Muscle layer of colon (tissue), 2 donors: ENCODE measurements at regions not wholly inside any gene's neighbourhood (a gene's known extent, or its start where the extent isn't known, plus 50 kb on each side); places are given as distances from the start of the nearest gene placed in this dataset.

ENCODE experiments used
- H3K27ac ChIP-seq: one replicate; pipeline ENCODE4 v1.7.0; 2013; ENCODE audit warnings: low read depth, mild to moderate bottlenecking, low read length, moderate library complexity
- H3K27me3 ChIP-seq, 2 donors: one replicate each; pipeline ENCODE4 v1.7.0; 2013; ENCODE audit warnings: low read length in 2 of 2, mild to moderate bottlenecking in 2 of 2; ENCODE audit not compliant: insufficient read depth in 2 of 2, control insufficient read depth in 1 of 2
- H3K36me3 ChIP-seq: one replicate; pipeline ENCODE4 v1.7.0; 2013; ENCODE audit warnings: mild to moderate bottlenecking, low read length; ENCODE audit not compliant: insufficient read depth
- H3K4me1 ChIP-seq: one replicate; pipeline ENCODE4 v1.7.0; 2013; ENCODE audit warnings: mild to moderate bottlenecking, low read length; ENCODE audit not compliant: insufficient read depth
- H3K4me3 ChIP-seq, 2 donors: one replicate each; pipeline ENCODE4 v1.7.0; 2013; ENCODE audit warnings: low read length in 2 of 2, low read depth in 1 of 2, mild to moderate bottlenecking in 1 of 2, moderate library complexity in 1 of 2
- H3K9ac ChIP-seq: one replicate; pipeline ENCODE4 v1.7.0; 2013; ENCODE audit warnings: low read length
- H3K9me3 ChIP-seq: one replicate; pipeline ENCODE4 v1.7.0; 2013; ENCODE audit warnings: mild to moderate bottlenecking, low read length
- donor health status: abdominal sarcoma.
- donor health status: Adenocarcinoma of cecum.

DNA sequence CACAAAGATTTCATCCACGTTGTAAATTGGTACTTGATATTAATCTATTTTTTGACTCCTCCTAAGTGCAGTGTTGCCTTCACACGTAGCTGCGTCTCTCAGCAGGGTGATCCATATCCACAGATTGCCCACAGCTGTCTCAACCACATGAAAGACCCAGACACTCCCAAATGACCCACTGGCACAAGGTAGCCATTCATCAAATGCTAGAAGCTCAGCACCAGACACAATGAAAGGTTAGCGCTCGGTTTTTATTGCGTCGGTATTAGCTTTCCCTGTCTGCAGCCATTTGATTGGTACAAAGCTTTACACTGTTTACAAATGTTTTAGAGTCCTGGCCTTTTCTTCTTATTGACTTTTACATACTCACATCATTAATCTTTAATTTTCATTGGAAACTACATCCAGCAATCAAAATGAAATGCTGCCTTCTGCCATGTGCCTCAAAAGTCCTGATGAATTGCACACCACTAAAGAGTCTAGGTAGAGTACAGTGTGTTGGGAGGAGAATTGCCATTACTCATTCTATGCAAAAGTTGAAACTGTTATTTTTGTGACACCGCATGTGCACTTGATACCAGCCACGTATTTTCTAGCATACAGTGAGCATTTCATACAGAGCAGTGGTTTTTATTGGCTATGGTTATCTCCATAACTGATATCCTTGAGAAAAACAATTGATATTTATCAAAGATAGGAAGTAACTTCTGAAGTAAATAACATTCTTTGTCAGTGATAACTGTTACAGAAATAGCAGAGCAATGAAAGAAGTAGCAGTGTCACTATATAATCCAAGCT is 127.3 kb upstream of the NUDT7 start:
- H3K36me3 ChIP-seq = no peaks in the 10 kb centered on the region
- H3K4me3 ChIP-seq = no peak overlapping the region
- no peaks in the 10 kb centered on the region for H3K27me3 ChIP-seq
- no peak overlapping the region for H3K27ac ChIP-seq
- no peak overlapping the region for H3K9ac ChIP-seq
- H3K9me3 ChIP-seq = no peaks in the 10 kb centered on the region
- H3K4me1 ChIP-seq = no peaks in the 10 kb centered on the region

DNA sequence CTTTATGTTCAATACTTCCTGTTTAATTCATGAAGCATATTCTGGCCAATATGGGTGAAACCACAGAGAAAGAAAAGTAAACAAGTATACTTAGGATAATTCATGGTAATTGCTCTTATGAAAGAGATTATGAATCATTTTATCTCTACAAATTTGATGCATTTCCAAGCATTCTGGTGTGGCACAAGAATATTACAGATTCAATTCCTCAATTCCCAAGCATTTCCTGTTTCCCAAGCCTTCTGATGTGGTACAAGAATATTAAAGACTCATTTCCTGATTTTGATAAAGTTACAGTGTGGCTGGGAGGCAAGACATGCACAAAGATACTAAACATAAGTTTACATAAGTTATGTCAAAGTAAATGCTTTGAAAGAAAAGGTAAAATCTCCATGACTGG is 126.1 kb upstream of the NUDT7 start:
- Histone ChIP-seq H3K9ac (no peak overlapping the region), H3K4me3 (no peak overlapping the region), H3K4me1 (no peaks in the 10 kb centered on the region), H3K36me3 (no peaks in the 10 kb centered on the region), H3K9me3 (no peaks in the 10 kb centered on the region), H3K27ac (no peak overlapping the region), H3K27me3 (no peaks in the 10 kb centered on the region)

DNA sequence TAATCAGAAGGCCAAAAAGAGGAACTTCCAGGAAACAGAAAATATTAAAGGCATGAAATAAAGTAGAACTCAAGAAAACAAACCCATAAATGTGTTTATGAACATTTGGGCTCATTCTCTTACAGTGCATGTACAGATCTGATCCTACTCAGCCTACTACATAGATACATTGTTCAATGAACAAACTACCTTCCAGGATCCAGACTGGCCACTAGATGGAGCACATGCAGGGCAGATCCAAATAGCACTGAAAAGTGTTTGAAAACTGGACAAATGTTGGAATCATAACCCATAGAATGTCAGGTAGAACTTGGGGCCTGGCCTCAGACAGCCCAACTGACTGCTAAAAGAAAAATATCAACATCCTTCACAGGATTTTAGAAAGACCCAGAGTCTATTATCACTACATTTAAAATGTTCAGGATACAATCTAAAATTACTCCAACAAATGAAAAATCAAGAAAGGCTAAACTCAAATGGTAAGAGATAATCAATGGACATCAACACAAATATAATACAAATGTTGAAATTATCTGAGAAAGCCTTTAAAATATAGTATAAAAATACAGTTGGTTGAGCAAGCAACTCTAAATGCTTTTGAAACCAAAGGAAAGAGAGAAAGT is 122.4 kb upstream of the NUDT7 start:
- no peak overlapping the region for H3K27ac ChIP-seq

DNA sequence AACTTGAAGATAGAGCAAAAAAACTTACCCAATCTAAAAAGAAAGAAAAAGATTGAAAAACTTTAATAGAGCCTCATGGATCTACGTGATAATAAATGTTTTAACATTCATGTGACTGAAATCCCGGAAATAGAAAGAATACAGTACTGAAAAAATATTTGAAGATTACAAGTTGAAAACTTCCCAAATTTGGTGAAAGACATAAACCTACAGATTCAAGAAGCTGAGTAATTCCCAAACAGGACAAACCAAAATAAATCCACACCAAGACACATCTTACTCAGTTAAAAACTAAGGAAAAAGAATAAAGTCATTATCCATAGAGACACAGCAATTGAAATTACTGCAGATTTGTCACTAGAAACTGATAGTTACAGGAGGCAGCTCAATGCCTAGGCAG is 121.8 kb upstream of the NUDT7 start:
- Histone ChIP-seq H3K4me3 (no peak overlapping the region), H3K36me3 (no peaks in the 10 kb centered on the region), H3K9me3 (no peaks in the 10 kb centered on the region), H3K27me3 (no peaks in the 10 kb centered on the region), H3K4me1 (no peaks in the 10 kb centered on the region), H3K9ac (no peak overlapping the region), H3K27ac (no peak overlapping the region)

More for the DNA sequence above, 122.4 kb upstream of the NUDT7 start:
- no peaks in the 10 kb centered on the region for H3K27me3 ChIP-seq
- H3K9ac ChIP-seq = no peak overlapping the region
- no peaks in the 10 kb centered on the region for H3K9me3 ChIP-seq
- H3K4me1 ChIP-seq = no peaks in the 10 kb centered on the region
- no peak overlapping the region for H3K4me3 ChIP-seq
- H3K36me3 ChIP-seq = no peaks in the 10 kb centered on the region

DNA sequence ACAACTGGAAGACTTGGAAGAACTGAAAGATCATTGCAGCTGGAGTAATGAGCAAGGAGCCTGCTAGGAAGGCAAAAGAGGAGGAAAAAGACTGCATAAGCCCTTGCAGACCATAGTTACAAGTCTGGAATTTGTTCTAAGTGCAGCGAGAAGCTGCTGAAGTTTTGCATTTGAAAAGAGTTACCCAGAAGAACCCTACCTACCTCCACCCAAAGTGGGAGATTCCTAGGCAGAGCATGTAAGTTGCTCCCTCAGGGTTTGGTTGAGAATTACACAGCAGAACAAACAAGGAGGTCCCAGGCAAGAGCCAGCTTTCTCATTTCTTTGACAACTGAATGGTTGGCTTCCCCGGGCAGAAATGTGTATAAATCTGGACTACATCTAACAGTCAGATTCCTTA is 118.7 kb upstream of the NUDT7 start:
- Histone ChIP-seq H3K27ac (no peak overlapping the region), H3K4me3 (no peak overlapping the region), H3K36me3 (no peaks in the 10 kb centered on the region), H3K4me1 (no peaks in the 10 kb centered on the region), H3K9me3 (no peaks in the 10 kb centered on the region), H3K9ac (no peak overlapping the region), H3K27me3 (no peaks in the 10 kb centered on the region)

DNA sequence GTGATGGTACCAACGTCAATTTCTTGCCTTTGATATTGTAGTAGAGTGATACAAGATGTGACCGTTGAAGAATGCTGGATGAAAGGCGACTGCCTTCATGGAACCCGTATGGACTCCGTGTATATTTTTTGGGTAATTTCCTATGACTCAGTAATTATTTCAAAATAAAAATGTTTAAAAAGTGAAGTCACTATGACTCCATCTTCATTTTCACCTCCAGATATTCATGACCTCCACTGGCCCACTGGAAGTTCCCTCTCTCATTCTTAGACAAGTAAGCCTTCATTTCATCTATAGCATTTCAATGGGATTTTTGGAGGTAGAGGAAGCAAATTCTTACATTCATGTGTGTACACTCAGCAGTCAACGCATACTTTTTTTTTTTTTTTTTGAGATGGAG is 111.8 kb upstream of the NUDT7 start:
- H3K9ac ChIP-seq = no peak overlapping the region
- no peaks in the 10 kb centered on the region for H3K9me3 ChIP-seq
- H3K4me1 ChIP-seq = no peaks in the 10 kb centered on the region
- no peak overlapping the region for H3K27ac ChIP-seq
- no peaks in the 10 kb centered on the region for H3K36me3 ChIP-seq
- H3K4me3 ChIP-seq = no peak overlapping the region
- no peaks in the 10 kb centered on the region for H3K27me3 ChIP-seq

DNA sequence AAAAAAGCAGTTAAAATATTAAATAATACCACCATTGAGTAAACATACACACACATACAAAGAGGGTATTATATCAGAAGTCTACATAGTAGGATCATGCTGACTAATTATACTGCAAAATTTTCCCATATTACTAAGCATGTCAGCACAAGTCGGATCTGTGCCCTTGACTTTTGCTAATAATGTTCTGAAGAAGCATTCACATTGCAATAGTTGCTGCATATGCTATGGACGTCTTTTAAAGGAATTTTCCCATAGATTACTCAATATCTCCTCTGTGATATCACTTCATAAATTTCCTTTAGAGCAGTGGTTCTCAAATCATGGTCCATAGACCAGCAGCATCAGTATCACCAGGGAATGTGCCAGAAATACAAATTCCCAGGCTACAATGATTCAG is 110.9 kb upstream of the NUDT7 start:
- Histone ChIP-seq H3K27ac (no peak overlapping the region), H3K4me1 (no peaks in the 10 kb centered on the region), H3K9ac (no peak overlapping the region), H3K27me3 (no peaks in the 10 kb centered on the region), H3K4me3 (no peak overlapping the region), H3K36me3 (no peaks in the 10 kb centered on the region), H3K9me3 (no peaks in the 10 kb centered on the region)

DNA sequence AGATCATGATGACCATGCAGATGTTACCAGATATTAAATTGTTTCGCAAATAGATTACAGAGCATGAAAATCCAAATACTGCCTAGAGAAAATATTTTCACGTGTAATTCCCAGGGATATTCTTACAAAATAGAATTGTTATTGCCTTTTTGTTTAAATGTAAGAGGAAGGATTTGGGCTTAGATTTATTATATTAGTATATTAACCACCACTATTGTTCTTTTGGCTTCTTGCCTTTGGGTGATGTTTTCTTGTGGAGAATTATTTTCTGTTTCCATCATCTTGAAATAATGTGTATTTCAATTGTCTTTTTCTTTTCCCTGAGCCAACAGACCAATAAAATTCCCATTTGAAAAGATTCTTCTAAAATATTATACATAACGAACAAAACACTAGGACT is 109.7 kb upstream of the NUDT7 start:
- Histone ChIP-seq H3K9ac (no peak overlapping the region), H3K4me1 (no peaks in the 10 kb centered on the region), H3K36me3 (no peaks in the 10 kb centered on the region), H3K9me3 (no peaks in the 10 kb centered on the region), H3K27me3 (no peaks in the 10 kb centered on the region), H3K27ac (no peak overlapping the region), H3K4me3 (no peak overlapping the region)

DNA sequence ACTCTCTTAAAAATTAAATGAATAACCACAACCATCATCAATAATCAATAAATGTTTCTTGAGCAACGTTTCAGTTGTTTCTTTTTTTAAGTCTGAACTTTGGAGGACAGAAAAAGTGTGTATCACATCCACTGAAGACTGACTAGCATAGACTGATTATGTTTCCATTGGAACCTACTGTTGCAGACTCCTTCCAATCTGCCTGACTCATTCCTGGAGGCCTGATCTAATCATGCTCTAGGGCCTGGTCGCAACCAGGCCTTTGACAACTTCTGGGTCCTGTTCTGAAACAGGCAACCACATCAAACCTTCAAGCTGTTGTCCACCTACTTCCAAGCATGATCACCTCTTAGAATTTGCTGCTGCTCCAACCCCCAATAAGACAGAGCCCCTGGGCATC is 109.2 kb upstream of the NUDT7 start:
- Histone ChIP-seq H3K27ac (no peak overlapping the region), H3K9me3 (no peaks in the 10 kb centered on the region), H3K4me3 (no peak overlapping the region), H3K36me3 (no peaks in the 10 kb centered on the region), H3K27me3 (no peaks in the 10 kb centered on the region), H3K4me1 (no peaks in the 10 kb centered on the region), H3K9ac (no peak overlapping the region)

DNA sequence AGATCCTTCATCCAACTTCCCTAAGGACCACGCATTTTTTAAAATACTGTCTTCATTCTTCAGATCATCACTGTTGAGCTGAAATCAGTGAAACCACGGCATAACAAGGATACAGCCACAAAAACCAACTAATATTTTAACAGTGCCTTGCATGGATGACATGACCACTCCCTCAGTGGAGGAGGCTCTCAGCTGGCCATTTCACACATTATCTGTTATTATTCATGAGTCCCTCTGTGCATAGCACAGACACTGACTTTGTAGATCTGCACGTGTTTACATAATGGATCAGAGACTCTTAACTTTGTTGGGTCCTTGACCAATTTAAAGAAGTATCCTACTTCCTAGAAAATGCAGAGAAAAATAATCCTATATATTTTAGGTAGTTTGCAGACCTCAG is 104.8 kb upstream of the NUDT7 start:
- Histone ChIP-seq H3K9ac (no peak overlapping the region), H3K36me3 (no peaks in the 10 kb centered on the region), H3K4me3 (no peak overlapping the region), H3K9me3 (no peaks in the 10 kb centered on the region), H3K27me3 (no peaks in the 10 kb centered on the region), H3K27ac (no peak overlapping the region), H3K4me1 (no peaks in the 10 kb centered on the region)

DNA sequence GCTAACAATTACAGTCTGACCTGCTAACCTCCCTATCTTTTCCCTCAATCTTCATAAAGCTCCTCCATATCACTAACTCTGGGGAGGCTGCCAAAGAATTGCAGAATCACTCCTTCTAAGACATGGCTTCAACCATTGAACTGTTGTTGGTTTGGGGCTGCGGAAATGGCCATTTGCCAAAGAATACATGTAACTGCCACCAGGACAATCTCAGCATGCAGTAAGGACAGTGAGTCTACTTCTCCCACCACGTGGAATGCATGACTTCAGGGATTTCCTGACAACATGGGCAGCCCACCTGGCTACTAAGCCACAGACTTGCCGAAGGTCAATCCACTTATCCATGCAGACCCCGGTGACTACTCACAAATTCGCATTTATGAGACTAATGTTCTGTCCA is 104.3 kb upstream of the NUDT7 start:
- Histone ChIP-seq H3K9ac (no peak overlapping the region), H3K4me1 (no peaks in the 10 kb centered on the region), H3K4me3 (no peak overlapping the region), H3K36me3 (no peaks in the 10 kb centered on the region), H3K9me3 (no peaks in the 10 kb centered on the region), H3K27me3 (no peaks in the 10 kb centered on the region), H3K27ac (no peak overlapping the region)

DNA sequence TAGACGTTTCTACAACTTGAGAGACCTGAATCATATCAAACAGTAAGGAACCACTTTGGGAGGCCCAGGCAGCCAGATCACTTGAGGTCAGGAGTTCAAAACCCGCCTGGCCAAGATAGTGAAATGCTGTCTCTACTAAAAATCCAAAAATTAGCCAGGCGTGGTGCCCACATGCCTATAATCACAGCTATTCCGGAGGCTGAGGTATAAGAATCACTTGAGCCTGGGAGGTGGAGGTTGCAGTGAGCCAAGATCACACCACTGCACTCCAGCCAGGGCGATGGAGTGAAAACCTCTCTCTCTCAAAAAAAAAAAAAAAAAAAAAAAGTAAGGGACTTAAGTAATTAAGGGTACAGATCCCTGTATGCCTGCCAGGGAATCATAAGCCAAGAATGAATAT is 103.4 kb upstream of the NUDT7 start:
- Histone ChIP-seq H3K9ac (no peak overlapping the region), H3K9me3 (no peaks in the 10 kb centered on the region), H3K27me3 (no peaks in the 10 kb centered on the region), H3K4me1 (no peaks in the 10 kb centered on the region), H3K4me3 (no peak overlapping the region), H3K36me3 (no peaks in the 10 kb centered on the region), H3K27ac (no peak overlapping the region)
